ENCODE measurements at regions not wholly inside any gene's neighbourhood (a gene's known extent, or its start where the extent isn't known, plus 50 kb on each side); places are given as distances from the start of the nearest gene placed in this dataset.
"Not testable (repeated sequence)": the region's sequence is repeated elsewhere in the genome, so short reads cannot be mapped to it uniquely, and the experiment has no call there.

GRCh38 chr4:152064282-152064681, 303.5 kb upstream of the GATB start:
- DNase-seq (ENCODE audit: low read depth in 3 of 3), result no peak

DNA sequence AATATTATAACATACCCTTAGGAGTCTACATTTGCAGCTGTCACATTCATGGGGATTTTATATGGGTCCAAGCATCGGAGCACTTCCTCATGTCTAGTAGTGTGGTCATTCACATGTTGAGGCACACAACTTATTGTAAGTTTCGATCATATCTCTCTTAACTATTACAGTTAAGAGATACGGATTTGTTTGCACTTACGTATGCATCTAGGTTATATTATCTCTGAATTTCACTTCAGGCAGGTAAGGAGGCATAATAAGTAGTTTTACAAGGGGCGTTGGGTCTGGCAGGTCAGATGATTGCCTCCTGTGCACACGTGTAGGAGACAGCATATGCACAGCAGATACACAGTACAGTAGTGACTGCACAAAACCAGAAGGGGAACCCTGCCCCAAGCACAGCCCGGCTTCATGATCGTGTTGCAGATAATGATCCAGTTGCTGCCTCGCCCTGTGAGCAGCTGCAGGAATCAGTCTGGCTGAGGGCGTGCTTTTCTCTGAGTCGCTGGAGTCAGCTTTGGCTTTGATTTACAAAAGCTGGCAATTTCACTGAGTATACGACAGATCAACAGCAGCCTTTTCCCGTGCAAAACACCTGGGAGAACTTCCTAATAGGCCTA, 302.9 kb upstream of the GATB start:
- no peak for DNase-seq (ENCODE audit: low read depth in 3 of 3)

DNA sequence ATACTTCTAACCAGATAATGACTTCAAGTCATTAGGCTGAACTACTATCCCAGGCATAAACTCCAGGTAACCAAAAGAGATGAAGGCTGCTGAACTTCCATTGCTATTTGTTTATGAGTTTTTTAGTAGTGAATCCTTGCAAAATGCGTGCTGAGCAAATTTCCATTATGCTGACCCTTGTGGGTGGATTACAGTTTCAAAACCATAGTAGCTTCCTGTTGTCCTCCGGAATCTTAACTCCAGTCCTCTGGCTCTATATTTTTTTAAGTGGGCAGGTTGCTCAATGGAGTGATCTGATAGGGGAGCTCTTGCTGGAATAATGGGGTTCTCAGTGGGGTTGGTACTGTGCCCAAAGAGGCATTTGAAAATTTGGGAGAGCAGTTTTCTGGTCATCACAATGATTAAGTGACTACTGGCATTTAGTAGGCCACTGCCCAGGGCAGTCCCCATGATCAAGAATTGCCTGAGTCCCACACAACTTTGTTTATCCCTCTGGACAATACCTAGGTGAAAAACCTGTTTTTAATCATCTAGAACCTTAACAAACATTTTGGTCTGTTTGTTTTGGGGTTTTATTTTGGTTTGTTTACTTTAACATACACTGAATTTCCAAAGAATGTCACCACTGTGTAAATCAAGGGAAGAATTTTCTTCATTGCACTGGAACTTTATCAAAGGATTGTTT, 302.3 kb upstream of the GATB start:
- DNase-seq (ENCODE audit: low read depth in 3 of 3), result no peak

- DNase-seq (ENCODE audit: low read depth in 3 of 3), result no peak
These were observed 293.9 kb upstream of the GATB start for GRCh38 chr4:152054731-152055130.

GRCh38 chr4:152052451-152053057, 291.7 kb upstream of the GATB start:
- no peak for DNase-seq (ENCODE audit: low read depth in 3 of 3)

- not testable (repeated sequence) for DNase-seq (ENCODE audit: low read depth in 3 of 3)
These were observed 290.5 kb upstream of the GATB start for GRCh38 chr4:152051332-152051731.

DNA sequence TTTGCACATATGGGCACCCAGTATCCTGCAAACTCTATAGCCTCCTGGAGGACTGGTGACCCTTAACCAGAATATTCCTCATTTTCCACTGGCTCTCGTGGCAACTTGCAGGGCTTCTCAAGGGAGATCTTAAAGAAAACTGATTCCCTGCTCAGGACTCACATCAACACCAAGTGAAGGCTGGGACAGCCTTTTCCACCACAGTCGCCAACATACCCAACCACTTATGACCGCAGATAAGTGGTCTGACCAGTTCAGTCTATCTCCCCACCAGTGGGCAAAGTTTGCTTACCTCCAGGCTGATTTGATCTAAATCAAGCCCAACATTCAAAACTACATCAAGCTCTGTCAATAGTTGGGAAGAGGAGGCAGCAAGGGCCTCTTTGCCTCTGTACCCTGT, 289.3 kb upstream of the GATB start:
- DNase-seq (ENCODE audit: low read depth in 3 of 3), result no peak

GRCh38 chr4:152047451-152047850, 286.6 kb upstream of the GATB start:
- DNase-seq (ENCODE audit: low read depth in 3 of 3), result no peak

DNA sequence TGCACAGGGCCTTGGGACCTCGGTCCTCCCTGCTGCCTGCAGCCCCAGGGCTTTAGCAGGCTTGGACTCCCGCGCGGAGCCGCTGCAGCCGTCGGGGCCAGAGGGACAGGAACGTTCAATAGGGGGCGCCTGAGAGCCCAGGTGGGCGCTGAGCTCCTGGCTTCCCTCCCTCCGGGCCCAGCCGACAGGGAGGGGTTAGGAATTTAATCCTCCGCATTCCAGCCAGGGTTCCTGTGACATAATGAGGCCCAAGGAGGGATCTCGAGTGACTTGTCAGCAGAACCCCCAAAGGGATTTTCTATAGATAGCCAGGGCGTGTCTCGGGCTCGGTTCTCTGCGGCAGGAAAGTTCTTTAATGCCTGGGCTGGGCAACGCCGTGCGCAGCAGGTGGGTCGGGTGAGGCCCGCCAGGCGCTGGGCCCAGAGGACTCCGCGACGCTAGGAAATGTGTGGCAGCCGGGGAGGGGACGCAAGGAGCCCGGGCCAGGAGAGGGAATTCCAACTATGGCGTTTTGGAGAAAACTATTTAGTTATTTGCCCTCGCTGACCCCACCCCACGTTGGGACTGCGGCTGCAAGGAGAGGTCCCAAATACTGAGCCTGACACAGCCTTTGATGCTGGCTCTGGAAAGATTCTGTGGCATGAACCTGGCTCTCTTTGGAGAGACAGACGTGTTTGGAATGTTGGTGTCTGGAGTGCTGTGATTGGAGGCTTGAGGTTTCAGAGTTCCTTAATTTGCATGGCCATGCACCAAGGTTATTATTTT, 285.2 kb upstream of the GATB start:
- DNase-seq (ENCODE audit: low read depth in 3 of 3), result peak in 1 of 3 experiments; percentile 16

DNA sequence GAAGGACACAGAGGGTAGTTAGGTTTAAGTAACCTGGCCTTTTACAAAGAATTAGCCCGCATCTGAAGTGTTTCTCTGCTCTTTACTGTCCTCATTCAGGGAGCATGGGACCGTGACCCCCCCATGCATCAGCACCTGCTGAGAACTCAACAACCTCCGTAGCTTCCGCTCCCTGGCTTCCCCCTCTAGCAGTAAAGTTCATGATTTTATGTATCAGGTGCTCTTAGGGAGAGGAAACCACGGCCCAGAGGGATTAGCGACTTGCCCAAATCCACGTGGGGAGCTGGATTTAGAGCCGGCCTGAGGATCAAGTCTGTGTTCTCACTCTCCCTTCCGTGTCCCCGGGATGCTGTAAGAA, 284.6 kb upstream of the GATB start:
- DNase-seq (ENCODE audit: low read depth in 3 of 3), result no peak

DNA sequence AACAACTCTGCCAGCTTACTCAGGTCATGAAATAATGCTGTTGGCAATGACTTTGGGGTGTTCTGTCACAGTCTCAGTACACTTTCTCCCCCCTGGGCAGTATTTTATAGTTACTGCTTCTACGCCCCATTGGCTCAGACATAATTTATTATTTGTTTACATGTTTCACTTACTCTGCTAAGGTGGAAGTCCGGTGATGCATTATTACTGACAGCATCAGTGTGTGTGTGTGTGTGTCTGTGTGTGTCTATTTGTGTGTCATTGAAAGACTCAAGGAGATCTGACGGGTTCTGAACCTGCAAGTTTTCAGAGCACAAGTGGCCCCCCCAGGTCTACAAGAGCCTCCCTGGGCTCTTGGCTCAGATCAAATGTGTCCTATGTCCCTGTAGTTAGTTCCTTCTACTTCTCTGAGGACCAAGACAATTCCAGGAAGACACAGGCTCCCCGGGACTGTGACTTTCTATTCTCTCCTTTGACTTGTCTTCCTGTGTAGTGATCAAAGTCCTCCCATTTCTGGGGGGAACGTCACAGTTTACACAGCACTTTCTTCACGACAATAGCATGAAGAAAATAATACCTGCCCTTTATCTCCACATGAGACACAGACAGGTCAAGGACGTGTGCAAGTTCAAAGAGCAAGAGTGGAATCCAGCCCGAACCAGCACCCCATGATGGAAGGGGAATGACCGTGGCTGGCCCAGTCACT, 283.7 kb upstream of the GATB start:
- DNase-seq (ENCODE audit: low read depth in 3 of 3), result no peak

DNA sequence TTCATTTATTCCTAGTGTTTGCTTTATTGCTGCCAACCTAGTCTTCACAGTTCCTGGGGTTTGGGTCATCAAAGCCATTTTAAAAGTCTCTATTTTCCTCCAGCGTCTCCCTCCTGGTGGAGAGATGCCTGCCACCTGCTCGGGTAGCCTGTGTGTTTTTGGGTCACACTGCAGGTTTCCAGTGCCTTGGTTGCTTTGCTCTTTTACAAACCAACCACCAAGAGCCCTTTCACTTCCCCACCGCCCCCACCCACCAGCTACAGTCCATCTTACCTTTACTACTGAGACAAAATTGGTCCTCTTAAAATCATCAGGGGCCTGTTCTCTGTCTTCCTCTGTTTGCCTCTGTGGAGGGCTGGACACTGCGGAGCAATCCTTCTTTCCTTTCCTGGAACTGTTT, 280.5 kb upstream of the GATB start:
- DNase-seq (ENCODE audit: low read depth in 3 of 3), result no peak

DNA sequence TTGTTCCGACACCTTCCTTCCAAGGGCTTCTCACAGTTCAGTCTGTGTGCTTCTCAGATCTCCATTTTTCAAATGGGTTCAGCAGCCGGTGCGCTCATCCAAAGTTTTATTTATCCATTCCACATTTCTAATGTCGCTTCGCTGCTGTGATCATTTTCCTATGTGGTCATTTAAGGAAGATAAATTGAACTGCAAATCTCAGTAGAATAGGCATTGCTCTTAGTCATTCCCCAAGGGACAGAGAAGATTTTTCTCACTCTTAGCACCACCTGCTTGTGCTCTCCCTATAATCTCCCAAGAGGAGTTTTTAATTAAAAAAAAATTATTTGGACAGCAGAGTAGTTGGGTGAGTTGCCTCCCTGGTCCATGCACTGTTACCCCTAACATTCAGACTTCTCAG, 278.9 kb upstream of the GATB start:
- no peak for DNase-seq (ENCODE audit: low read depth in 3 of 3)

GRCh38 chr4:152039023-152039481, 278.2 kb upstream of the GATB start:
- DNase-seq (ENCODE audit: low read depth in 3 of 3), result no peak

GRCh38 chr4:152038238-152038637, 277.4 kb upstream of the GATB start:
- DNase-seq (ENCODE audit: low read depth in 3 of 3), result no peak

- no peak for DNase-seq (ENCODE audit: low read depth in 3 of 3)
These were observed 276.6 kb upstream of the GATB start for GRCh38 chr4:152037435-152037834.

DNA sequence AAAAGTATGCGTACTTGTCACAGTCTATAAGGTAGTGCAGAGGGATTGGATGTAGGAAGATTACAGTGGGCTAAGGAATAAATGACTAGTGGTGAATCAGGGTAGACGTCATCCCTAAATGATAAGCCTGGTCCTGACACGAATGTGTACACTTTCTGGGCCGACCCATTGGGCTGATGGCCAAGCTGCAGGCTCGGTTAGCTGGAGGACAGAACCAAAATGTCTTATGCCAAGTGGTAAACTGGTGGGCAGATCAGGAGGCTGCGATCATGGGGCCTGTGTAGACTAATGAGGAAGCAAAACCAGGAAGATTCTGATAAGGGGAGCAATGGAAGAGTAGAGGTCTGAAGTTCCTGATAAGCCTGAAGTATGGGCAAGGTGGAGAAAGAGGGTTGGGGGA, 272.8 kb upstream of the GATB start:
- DNase-seq (ENCODE audit: low read depth in 3 of 3), result no peak

GRCh38 chr4:152032722-152033131, 271.9 kb upstream of the GATB start:
- no peak for DNase-seq (ENCODE audit: low read depth in 3 of 3)

DNA sequence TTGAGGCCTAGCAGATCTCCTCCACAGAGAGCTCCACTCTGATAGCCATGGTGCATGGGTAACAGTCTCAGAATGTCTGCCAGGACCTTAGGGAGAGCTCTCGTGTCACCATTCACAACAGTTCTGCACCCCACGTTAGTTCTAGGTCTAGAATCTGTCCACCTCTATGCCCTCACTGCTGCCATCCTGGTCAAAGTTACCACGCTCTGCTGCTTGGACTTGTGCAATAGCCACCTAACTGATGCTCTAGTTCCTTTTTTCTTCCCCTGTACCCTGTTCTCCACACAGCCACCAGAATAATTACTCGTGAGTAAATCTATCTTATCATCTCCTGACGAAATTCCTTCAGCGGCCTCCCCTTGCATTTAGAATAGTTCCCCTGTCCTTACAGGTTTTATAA, 268.8 kb upstream of the GATB start:
- no peak for DNase-seq (ENCODE audit: low read depth in 3 of 3)

- DNase-seq (ENCODE audit: low read depth in 3 of 3), result no peak
These were observed 267.3 kb upstream of the GATB start for GRCh38 chr4:152028131-152028530.

DNA sequence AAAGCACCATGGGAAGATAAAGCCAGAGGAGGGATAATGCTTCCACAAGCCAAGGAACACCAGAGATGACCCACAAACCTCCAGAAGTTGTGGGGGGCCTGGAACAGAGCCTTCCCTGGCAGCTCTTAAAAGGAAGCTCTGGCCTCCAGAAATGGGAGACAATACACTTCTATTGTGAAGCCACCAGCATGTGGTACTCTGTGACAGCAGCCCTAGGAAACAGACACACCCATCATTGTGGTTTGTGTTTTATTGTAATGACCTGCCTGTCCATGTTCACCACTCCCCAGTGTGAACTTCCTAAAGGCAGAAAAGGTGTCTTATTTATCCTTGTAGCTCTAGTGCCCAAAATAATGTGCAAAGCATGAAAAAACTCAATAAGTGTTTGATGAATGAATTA, 264.1 kb upstream of the GATB start:
- DNase-seq (ENCODE audit: low read depth in 3 of 3), result no peak

- no peak for DNase-seq (ENCODE audit: low read depth in 3 of 3)
These were observed 262.9 kb upstream of the GATB start for GRCh38 chr4:152023674-152024073.
